AG10803 (cell line): ENCODE measurements at regions not wholly inside any gene's neighbourhood (a gene's known extent, or its start where the extent isn't known, plus 50 kb on each side); places are given as distances from the start of the nearest gene placed in this dataset.
A peak's percentile ranks its signal among the peaks of the same experiment; 100 is the strongest.

Source experiments
- DNase-seq: peaks from one replicate; pipeline ENCODE4 v3.0.0; 2010; ENCODE audit warnings: low read depth
- H3K4me3 ChIP-seq: 2 replicates; pipeline ENCODE4 v1.5.1; 2011; ENCODE audit warnings: mild to moderate bottlenecking, low read length, control low read depth
- CTCF ChIP-seq: conservative IDR thresholded peaks from 2 replicates; pipeline ENCODE4 v1.5.1; 2011; ENCODE audit warnings: mild to moderate bottlenecking, low read length, control low read depth, inconsistent platforms

GRCh38 chr20:23240519-23240918 lies 110.1 kb upstream of the NXT1 start:
- TF ChIP-seq CTCF = no peak
- no peak overlapping the region for H3K4me3 ChIP-seq
- DNase-seq = no peak

- no peak for DNase-seq
- H3K4me3 ChIP-seq = no peak overlapping the region
- no peak for TF ChIP-seq CTCF
These were observed 113.4 kb upstream of the NXT1 start for GRCh38 chr20:23237201-23237600.

GRCh38 chr20:23235173-23236027 lies 115.2 kb upstream of the NXT1 start:
- DNase-seq = peak; percentile 47
- peak; percentile 78 for TF ChIP-seq CTCF
- no peak overlapping the region for H3K4me3 ChIP-seq

- DNase-seq = peak; percentile 43
- TF ChIP-seq CTCF = no peak
These were observed 116.1 kb upstream of the NXT1 start for GRCh38 chr20:23234311-23235078.

GRCh38 chr20:23233341-23233740 lies 117.2 kb upstream of the NXT1 start:
- no peak for TF ChIP-seq CTCF
- H3K4me3 ChIP-seq = no peak overlapping the region
- no peak for DNase-seq

More at GRCh38 chr20:23234311-23235078, 116.1 kb upstream of the NXT1 start:
- H3K4me3 ChIP-seq = no peak overlapping the region

- no peak for TF ChIP-seq CTCF
- no peak overlapping the region for H3K4me3 ChIP-seq
- DNase-seq = no peak
These were observed 117.8 kb upstream of the NXT1 start for GRCh38 chr20:23232679-23233308.

- no peak for DNase-seq
These were observed 118.4 kb upstream of the NXT1 start for GRCh38 chr20:23232219-23232581.

More at GRCh38 chr20:23232219-23232581, 118.4 kb upstream of the NXT1 start:
- H3K4me3 ChIP-seq = no peak overlapping the region
- no peak for TF ChIP-seq CTCF
